Ishikawa (cell line): ENCODE measurements at regions not wholly inside any gene's neighbourhood (a gene's known extent, or its start where the extent isn't known, plus 50 kb on each side); places are given as distances from the start of the nearest gene placed in this dataset.

Experiments used
- CEBPB ChIP-seq: IDR thresholded peaks from 2 replicates; pipeline ENCODE4 v1.6.1; 2012
- EGR1 ChIP-seq: IDR thresholded peaks from 2 replicates; pipeline ENCODE4 v1.6.1; 2012
- EP300 ChIP-seq: IDR thresholded peaks from 2 replicates; pipeline ENCODE4 v1.6.1; 2012; ENCODE audit warnings: borderline replicate concordance
- FOXM1 ChIP-seq: IDR thresholded peaks from 2 replicates; pipeline ENCODE4 v1.6.1; 2012; ENCODE audit warnings: low read depth, borderline replicate concordance
- NFIC ChIP-seq: IDR thresholded peaks from 2 replicates; pipeline ENCODE4 v1.6.1; 2012
- RAD21 ChIP-seq: IDR thresholded peaks from 2 replicates; pipeline ENCODE4 v1.6.1; 2012; ENCODE audit warnings: low read depth
- TAF1 ChIP-seq: IDR thresholded peaks from 2 replicates; pipeline ENCODE4 v1.6.1; 2012; ENCODE audit warnings: low read depth, mild to moderate bottlenecking
- TCF12 ChIP-seq: IDR thresholded peaks from 2 replicates; pipeline ENCODE4 v1.6.1; 2012; ENCODE audit warnings: low read depth
- YY1 ChIP-seq: IDR thresholded peaks from 2 replicates; pipeline ENCODE4 v1.6.1; 2012; ENCODE audit warnings: low read depth
- ZBTB7A ChIP-seq: IDR thresholded peaks from 2 replicates; pipeline ENCODE4 v1.6.1; 2012; ENCODE audit warnings: low read depth
- TF ChIP-seq, protein P1 (sequence below): IDR thresholded peaks from 2 replicates; pipeline ENCODE4 v1.6.1; 2012; ENCODE audit warnings: low read depth, mild to moderate bottlenecking
- TF ChIP-seq, protein P2 (sequence below): IDR thresholded peaks from 2 replicates; pipeline ENCODE4 v1.6.1; 2012

DNA sequence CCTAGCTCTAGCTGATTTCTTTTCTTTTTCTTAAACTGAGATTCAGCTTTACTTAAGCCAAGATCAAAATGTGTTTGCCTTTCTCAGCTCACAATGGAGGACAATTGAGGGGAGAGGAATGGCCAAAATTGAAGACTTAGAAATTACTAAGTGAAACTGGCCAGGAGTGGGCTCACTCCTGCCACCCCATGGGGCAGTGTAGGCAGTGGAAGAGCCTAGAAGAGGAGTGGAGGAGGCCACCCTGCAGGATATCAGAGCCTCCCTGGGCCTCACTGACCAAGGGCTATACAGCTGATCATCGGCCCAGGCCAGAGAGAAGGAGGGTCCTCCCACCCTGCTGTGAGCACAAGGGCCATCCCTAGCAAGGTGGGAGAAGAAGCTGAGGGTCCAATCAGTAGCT lies 119.8 kb downstream of the CCT6B start:
- no peak for TF ChIP-seq YY1
- TF ChIP-seq ZBTB7A, result no peak
- no peak for TF ChIP-seq RAD21
- TF ChIP-seq EP300, result no peak
- TF ChIP-seq CEBPB, result no peak
- TF ChIP-seq, protein P1, sequence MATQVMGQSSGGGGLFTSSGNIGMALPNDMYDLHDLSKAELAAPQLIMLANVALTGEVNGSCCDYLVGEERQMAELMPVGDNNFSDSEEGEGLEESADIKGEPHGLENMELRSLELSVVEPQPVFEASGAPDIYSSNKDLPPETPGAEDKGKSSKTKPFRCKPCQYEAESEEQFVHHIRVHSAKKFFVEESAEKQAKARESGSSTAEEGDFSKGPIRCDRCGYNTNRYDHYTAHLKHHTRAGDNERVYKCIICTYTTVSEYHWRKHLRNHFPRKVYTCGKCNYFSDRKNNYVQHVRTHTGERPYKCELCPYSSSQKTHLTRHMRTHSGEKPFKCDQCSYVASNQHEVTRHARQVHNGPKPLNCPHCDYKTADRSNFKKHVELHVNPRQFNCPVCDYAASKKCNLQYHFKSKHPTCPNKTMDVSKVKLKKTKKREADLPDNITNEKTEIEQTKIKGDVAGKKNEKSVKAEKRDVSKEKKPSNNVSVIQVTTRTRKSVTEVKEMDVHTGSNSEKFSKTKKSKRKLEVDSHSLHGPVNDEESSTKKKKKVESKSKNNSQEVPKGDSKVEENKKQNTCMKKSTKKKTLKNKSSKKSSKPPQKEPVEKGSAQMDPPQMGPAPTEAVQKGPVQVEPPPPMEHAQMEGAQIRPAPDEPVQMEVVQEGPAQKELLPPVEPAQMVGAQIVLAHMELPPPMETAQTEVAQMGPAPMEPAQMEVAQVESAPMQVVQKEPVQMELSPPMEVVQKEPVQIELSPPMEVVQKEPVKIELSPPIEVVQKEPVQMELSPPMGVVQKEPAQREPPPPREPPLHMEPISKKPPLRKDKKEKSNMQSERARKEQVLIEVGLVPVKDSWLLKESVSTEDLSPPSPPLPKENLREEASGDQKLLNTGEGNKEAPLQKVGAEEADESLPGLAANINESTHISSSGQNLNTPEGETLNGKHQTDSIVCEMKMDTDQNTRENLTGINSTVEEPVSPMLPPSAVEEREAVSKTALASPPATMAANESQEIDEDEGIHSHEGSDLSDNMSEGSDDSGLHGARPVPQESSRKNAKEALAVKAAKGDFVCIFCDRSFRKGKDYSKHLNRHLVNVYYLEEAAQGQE, result no peak
- TF ChIP-seq EGR1, result no peak
- TF ChIP-seq, protein P2, sequence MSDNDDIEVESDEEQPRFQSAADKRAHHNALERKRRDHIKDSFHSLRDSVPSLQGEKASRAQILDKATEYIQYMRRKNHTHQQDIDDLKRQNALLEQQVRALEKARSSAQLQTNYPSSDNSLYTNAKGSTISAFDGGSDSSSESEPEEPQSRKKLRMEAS, result no peak
- TF ChIP-seq TCF12, result no peak
- no peak for TF ChIP-seq FOXM1
- TF ChIP-seq TAF1, result no peak
- TF ChIP-seq NFIC, result no peak
